ENCODE measurements at regions not wholly inside any gene's neighbourhood (a gene's known extent, or its start where the extent isn't known, plus 50 kb on each side); places are given as distances from the start of the nearest gene placed in this dataset.

- no peak for TF ChIP-seq CTCF (IDR thresholded peaks at IDR 0.05)
- H3K4me3 ChIP-seq: no peak overlapping the region
- intact Hi-C loops (cut with DNase I): no loop called here
- H3K4me1 ChIP-seq: no peaks in the 10 kb centered on the region
- H3K36me3 ChIP-seq: no peaks in the 10 kb centered on the region
- ATAC-seq (no peak), DNase-seq (no peak)
- no peaks in the 10 kb centered on the region for H3K9me3 ChIP-seq
- no peaks in the 10 kb centered on the region for H3K27me3 ChIP-seq (ENCODE audit: low read depth)
- H3K27ac ChIP-seq: no peak overlapping the region
Measured at GRCh38 chr21:23952269-23952668, 1655.0 kb downstream of the MRPL39 start.

- Histone ChIP-seq H3K4me1 (no peaks in the 10 kb centered on the region), H3K4me3 (no peak overlapping the region), H3K9me3 (no peaks in the 10 kb centered on the region), H3K27me3 (ENCODE audit: low read depth) (no peaks in the 10 kb centered on the region), H3K27ac (no peak overlapping the region), H3K36me3 (no peaks in the 10 kb centered on the region)
- DNase-seq (no peak), ATAC-seq (no peak)
- TF ChIP-seq CTCF (IDR thresholded peaks at IDR 0.05): no peak
- intact Hi-C loops (cut with DNase I): no loop called here
Measured at GRCh38 chr21:23951251-23951650, 1656.0 kb downstream of the MRPL39 start.

DNA sequence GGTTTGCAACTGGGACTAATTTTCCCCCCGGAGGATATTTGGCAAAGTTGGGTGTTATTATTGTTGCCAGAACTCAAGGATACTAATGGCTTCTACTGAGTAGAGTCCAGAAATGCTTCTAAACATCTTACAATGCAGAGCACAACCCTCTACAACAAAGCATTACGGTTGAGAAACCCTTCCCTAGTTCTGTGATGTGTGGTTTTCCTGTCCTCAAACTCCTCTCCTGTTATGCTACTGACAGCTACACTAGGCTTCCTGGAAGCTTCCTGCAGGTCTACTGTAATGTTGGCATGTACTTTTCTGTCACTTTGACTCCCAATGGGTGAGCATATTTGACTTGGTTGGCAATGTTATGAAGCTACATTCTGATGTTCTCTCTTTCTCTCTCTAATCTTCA, 1656.9 kb downstream of the MRPL39 start:
- Histone ChIP-seq H3K36me3 (no peaks in the 10 kb centered on the region), H3K4me1 (no peaks in the 10 kb centered on the region), H3K27me3 (ENCODE audit: low read depth) (no peaks in the 10 kb centered on the region), H3K4me3 (no peak overlapping the region), H3K27ac (no peak overlapping the region), H3K9me3 (no peaks in the 10 kb centered on the region)
- DNase-seq: no peak
- no peak for ATAC-seq
- TF ChIP-seq CTCF (IDR thresholded peaks at IDR 0.05): no peak
- intact Hi-C loops (cut with DNase I): no loop called here

- ATAC-seq (no peak), DNase-seq (no peak)
- Histone ChIP-seq H3K4me1 (no peaks in the 10 kb centered on the region), H3K4me3 (no peak overlapping the region), H3K36me3 (no peaks in the 10 kb centered on the region), H3K27me3 (ENCODE audit: low read depth) (no peaks in the 10 kb centered on the region), H3K9me3 (no peaks in the 10 kb centered on the region), H3K27ac (no peak overlapping the region)
- TF ChIP-seq CTCF (IDR thresholded peaks at IDR 0.05): no peak
- intact Hi-C loops (cut with DNase I): no loop called here
Measured at GRCh38 chr21:23949493-23949892, 1657.8 kb downstream of the MRPL39 start.

DNA sequence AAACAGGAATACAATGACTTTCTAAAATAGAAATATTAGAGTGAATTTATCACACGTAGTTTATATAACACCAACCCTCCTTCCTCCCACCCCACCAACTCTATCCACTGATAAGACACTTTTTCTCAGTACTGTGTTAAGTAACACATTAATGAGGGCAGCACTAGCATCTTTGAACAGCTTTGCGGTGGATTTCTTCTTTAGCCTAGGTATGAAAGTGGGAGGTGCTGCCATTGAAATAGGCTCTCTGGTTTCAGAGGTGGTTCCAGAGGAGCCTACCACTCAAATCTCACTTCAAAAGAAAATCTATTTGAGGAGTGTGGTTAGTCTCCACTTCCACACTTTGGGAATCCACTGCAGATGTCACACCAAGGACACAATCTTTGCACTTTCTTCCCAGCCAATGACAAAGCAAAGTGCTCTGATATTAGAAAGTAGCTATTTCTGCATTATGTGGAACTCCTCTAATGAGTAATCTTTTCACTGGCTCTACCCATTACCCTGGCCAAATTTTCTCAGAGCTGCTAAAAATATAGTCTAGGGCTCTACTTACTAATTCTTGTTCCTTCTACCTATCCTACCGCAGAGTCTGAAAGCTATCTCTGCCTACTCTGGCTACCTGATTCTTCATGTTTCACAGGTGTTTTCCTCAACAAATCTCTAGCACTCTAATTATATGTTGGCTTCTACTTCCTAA, 1667.8 kb downstream of the MRPL39 start:
- no peak for TF ChIP-seq CTCF (IDR thresholded peaks at IDR 0.05)
- no peaks in the 10 kb centered on the region for H3K9me3 ChIP-seq
- intact Hi-C loops (cut with DNase I): no loop called here
- no peak overlapping the region for H3K4me3 ChIP-seq
- H3K4me1 ChIP-seq: no peaks in the 10 kb centered on the region
- no peak for ATAC-seq
- no peak overlapping the region for H3K27ac ChIP-seq
- H3K27me3 ChIP-seq (ENCODE audit: low read depth): no peaks in the 10 kb centered on the region
- no peak for DNase-seq
- H3K36me3 ChIP-seq: no peaks in the 10 kb centered on the region
